HG02870 (cell line): ENCODE measurements at regions not wholly inside any gene's neighbourhood (a gene's known extent, or its start where the extent isn't known, plus 50 kb on each side); places are given as distances from the start of the nearest gene placed in this dataset.
"Not testable (repeated sequence)": the region's sequence is repeated elsewhere in the genome, so short reads cannot be mapped to it uniquely, and the experiment has no call there.

Experiments used
- ATAC-seq: cut with Tn5 transposase; IDR thresholded peaks from one replicate; pipeline ENCODE4 v1.9.1; 2021; ENCODE audit warnings: mild to moderate bottlenecking, moderate library complexity; ENCODE audit not compliant: unreplicated experiment

DNA sequence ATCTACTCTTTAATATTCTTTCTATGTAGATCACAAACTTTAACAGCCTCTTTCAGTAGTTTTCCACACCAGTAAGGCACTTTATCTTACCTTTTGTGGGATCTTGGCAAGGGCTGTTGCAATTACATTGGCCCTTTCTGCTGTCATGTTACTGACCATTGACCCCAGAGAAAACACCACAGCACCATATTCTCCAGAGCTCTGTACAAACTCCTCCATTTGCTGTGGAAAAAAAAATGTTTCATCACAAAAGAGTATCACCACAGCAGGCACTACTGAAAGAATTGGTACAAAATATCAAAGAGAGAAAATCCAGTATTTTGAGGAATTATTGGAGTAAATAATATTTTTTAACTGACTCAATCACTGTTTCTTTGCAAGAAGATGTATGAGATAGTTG, 62.3 kb upstream of the UGT2A3 start:
- not testable (repeated sequence) for ATAC-seq

DNA sequence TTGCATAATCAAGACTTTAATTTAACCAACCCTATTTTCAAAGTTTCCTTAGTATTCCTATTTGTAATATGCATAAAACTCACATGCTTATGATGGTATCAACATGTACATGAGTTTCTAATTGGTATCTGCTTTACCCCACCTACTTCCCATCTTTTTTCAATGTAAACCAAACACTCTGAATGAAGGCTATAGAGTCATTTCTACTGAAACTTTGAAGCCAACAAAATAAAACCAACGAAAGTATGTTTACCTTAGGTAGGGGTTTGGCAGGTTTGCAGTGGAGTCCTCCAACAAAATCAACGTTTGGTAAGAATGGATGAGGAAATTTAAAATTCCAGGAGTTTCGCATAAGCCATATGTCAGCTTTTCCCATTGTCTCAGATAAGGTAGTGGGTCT, 66.4 kb upstream of the UGT2A3 start:
- ATAC-seq, result not testable (repeated sequence)

DNA sequence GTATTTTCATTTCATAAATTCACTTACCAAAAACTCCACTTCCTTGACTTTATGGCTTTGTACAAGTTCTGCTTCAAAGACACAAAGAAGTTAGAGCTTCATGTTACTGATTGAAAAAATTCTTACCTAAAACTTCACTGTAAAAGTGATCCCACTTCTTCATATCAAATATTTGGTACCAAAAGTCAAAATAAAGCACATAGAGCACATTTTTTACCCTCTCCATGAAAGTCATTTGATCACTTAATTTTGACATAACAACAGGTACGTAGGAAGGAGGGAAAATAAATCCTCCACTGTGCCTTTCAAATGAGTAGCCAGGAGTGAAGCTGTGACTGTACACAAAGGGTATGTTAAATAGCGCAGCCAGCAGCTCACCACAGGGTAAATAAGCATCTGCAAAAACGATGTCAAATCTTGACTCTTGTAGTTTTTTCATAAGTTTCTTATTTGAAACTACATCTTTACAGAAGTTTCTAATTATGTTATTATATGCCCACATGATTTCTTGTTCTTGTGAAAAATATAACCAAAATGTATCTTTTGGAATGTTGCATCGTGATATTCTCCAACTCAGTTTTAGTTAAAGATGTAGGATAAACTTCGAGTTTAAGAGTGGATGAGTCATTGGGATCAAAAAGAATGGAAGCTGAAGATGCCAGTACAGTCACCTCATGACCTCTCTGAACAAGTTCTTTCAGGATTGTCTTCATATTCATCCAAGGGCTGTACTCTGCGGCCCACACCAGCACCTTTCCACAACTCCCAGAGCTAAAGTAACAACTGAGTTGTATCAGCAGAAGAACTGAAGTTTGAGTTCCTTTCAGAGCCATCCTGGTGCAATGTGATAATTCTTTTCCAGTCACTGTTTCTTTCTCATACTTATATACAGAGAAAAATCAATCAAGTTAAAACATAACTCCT, 68.2 kb upstream of the UGT2A3 start:
- not testable (repeated sequence) for ATAC-seq

DNA sequence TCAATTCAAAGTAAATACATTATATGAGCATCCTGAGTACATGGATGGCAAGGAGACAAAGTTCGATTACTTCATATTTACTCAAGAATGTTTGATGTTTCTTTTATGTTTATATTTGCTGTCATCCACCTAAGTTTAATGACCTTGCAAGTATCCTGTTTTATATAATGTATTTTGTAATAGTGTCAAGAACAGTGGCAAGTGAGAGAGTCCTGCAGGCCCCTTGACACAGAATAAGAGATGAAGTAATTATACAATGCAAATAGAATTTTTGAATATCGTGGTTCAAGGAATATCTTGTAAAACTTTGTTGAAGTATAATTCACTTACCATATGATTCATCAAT, 68.8 kb upstream of the UGT2A3 start:
- ATAC-seq, result not testable (repeated sequence)

DNA sequence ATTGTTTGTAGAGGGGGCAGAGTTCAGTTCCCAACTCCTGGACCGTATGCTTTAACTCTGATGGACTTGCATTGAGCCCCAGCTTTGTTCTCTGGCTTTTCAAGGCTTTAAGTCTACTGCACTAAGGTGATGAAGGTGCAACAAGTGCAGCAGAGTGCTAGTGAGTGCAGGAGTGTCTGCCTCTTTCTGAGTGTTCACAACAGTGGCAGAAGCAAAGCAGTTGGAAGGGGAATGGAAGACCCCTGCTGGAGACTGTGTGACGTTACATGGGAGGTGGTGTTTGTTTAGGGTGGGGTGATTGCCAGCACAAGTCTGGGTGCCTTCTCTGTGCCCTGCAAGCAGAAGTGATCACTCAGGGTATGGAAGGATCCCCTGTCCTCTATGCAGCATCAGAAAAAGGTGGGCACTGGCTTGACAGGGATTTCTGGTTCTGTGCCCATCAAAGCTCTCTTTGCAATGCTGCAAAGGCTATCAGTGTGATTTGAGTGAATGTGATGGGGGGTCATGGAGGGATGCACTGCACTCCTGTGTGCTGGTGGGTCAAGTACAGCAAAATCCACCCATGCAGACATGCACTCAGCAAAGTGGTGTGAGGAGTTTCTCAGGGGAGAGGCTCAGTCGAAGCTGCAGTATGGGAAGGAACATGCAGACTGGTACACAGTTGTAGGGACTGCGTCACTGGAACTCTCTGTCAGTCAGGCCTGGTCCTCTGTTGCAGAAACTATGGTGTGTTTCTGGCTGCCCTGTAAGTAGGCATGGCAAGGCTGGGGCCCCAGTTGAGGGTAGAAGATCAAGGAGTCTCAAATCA, 70.9 kb upstream of the UGT2B7 start:
- ATAC-seq, result peak; percentile 82

DNA sequence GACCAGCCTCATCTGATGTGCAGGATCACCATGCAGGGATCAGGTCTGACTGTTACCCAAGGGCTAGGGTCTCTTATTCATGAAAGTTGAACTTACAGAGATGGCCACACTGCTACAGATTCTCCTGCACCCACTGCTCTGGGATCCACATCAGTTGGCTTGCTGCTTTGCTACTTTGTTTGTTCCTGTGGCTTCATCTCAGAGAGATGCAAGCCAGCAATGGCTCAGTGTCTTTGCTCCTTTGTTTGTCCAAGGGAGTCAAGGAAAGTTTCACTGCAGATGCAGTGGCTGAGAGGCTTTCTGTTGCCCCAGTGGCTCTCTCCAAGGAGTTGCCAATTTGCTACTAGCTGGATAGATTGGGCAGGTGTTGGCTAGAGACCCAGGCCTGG, 70.3 kb upstream of the UGT2B7 start:
- ATAC-seq, result no peak

DNA sequence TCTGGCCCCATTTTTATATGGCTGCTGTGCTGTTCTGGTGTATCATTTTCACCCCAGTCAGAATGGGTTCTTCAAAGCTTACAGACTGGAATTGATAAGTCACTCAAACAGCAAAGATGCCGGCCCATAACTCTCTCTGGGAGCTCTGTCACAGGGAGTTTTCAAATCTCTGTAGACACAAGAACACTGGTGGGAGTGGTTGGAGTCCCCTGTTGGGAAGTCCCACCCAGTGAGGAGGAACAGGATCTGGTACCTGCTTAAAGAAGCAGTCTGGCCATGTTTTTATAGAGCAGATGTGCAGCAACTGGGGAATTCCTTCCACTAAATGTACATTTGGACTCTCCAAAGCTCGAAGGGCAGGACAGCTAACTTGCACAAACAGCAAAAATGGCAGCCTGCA, 69.3 kb upstream of the UGT2B7 start:
- ATAC-seq, result peak; percentile 36

DNA sequence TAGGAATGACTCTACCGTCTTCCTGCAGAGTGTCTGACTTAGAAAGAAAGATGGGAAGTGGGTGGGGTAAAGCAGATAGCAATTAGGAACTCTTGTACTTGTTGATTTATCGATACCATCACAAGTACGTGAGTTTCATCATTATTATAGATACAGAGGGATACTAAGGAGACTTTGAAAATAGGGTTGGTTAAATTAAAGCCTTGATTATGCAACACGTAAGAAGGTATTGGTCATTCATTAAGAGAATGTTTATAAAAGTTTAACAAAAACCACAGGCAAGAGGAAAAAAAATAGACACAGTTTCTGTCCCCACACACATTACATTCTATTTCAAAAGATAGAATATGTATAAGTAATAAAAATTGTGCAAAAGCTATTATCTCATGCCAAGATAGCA, 65.9 kb upstream of the UGT2B7 start:
- no peak for ATAC-seq

DNA sequence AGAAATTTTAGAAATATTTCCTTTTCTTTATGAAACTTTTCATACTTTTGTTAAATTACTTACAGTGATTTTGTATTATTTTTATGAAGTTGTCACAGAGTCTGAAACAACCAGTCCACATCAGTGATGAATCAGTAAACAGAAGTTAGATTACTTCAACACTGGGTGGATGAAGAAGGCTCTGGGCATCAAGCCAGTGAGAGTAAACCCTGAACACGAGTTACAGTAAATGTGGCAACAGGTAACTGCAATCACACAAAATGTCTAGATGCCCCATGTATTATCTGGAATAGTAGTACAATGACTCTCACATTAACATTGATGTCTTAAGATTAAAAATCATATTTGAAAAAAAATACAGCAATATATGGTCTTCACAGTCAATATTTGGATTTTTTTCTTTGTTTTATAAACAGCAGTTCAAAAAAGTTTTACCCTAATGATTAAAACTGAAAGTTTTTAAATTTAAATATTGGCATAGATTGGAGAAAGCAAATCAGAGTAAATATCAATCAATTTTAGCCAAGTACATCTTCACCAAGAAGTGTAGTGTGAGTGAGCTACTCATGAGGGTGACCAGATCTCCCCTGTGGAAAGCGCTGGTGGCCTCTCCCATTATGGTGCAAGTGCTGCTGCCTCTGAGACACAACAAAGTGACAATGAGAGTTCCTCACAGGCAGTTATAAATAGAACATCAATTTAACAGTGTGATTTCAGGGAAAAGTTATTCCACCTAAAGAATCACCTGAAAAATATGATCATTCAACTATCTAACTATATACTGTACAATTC, 63.2 kb upstream of the UGT2B7 start:
- ATAC-seq, result no peak

DNA sequence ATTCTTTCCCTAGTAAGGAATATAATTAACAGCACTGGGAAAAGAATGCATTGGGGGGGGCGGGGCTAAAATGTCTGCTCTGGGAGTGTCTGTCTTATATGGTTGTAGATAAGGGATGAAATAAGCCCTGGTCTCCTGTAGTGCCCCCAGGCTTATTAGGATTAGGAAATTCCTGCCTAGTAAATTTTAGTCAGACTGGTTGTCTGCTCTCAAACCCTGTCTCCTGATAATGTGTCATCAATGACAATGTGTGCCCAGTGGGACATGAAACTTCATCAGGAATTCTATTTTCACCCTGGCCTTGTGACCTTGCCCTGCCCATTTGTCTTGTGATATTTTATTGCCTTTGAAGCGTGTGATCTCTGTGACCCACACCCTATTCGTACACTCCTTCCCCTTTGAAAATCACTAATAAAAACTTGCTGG, 61.9 kb upstream of the UGT2B7 start:
- ATAC-seq, result not testable (repeated sequence)

DNA sequence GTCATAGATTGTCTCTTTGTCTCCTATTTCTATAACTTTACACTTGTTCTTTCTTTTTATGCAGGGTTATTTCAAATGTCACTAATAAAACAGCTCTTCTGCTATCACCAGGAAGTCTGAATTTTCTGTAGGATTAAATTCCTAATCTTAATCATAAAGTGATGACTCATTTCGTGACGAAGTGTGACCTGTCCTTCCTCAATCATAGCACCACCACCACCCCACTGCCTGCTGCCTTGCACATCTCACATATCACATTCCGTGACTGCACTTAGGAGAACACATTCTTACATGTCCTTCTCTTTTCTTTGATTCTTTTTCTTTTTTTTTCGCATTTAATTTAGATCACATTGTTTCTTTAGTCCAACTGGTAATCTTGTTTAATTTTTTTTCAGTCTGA, 57.7 kb upstream of the UGT2B7 start:
- no peak for ATAC-seq

DNA sequence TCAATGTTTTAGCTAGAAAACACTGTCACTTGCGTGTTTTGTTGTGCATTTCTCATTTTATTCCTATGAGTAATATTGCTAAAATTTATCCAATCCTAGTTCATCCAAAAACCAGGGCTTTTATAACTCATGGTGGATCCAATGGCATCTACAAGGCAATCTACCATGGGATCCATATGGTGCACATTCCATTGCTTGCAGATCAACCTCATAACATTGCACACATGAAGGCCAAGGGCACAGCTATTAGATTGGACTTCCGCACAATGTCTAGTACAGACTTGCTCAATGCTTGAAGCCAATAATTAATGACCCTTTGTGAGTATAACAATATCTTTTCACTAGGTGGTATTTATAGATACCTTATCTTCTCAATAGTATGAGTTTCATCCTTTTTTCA, 57.2 kb upstream of the UGT2B7 start:
- no peak for ATAC-seq

DNA sequence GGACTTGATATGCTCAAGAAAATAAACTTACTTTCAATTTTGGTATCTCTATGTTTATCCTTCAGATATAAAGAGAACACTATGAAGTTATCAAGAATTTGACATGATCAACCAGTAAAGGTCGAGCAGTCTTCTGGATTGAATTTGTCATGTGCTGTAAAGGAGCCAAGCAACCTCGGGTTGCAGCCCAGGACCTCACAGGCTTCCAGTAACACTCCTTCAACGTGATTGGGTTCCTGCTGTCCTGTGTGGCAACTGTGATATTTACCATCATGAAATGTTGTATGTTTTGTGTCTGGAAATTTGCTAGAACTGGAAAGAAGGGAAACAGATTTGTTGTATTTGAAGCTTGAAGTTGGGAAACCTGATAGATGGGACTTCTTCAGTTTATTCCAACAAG, 52.0 kb upstream of the UGT2B7 start:
- ATAC-seq, result no peak
